ENCODE measurements at regions not wholly inside any gene's neighbourhood (a gene's known extent, or its start where the extent isn't known, plus 50 kb on each side); places are given as distances from the start of the nearest gene placed in this dataset.

DNA sequence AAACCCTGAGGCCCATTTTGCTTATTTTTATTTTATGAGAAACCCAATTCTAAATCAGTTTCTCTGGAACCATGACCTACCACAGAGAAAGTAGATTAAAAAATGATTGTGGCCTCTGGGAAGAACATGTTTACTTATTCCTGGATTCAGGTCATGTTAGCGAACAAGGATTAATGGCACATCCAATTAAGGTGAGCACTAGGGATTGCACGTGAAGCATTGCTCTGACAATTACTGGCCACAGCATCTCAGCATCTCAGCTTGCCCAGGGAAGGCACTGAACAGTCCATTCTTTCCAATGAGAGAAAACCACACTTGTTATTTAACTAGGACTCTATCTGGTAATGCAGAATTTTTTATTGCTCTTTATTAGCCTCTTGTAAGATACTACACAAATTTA lies 119.8 kb downstream of the ZNF330 start:
- no peak overlapping the region for H3K4me2 ChIP-seq
- H3K4me3 ChIP-seq: no peak overlapping the region
- no peaks in the 10 kb centered on the region for H3K9me3 ChIP-seq (ENCODE audit: low read depth)
- peaks cover 3% of the 10 kb centered on the region for H3K27me3 ChIP-seq
- H3K9me2 ChIP-seq (replicated peaks; ENCODE audit: insufficient read depth): no peaks in the 10 kb centered on the region
- no peaks in the 10 kb centered on the region for H3K36me3 ChIP-seq (replicated peaks; ENCODE audit: insufficient read depth, low read depth)
- WGBS (ENCODE audit: low lambda C conversion rate, missing lambda C conversion rate): 87% methylated on average over 2 of the region's 2 CpGs
- no peaks in the 10 kb centered on the region for H3K79me2 ChIP-seq
- H2AFZ ChIP-seq: no peak overlapping the region
- H3K4me1 ChIP-seq (ENCODE audit: insufficient read depth): no peaks in the 10 kb centered on the region
- H3K27ac ChIP-seq: no peak overlapping the region
- no peak for DNase-seq (ENCODE audit: low spot score)
- no peaks in the 10 kb centered on the region for H4K20me1 ChIP-seq (ENCODE audit: insufficient read depth, poor library complexity, severe bottlenecking)
- TF ChIP-seq EZH2 (IDR thresholded peaks at IDR 0.05; ENCODE audit: borderline replicate concordance) (no peak), EZH2phosphoT487 (IDR thresholded peaks at IDR 0.05; ENCODE audit: low read depth, severe bottlenecking, unreplicated experiment) (no peak), CTCF (IDR thresholded peaks at IDR 0.05; ENCODE audit: poor library complexity) (no peak)

DNA sequence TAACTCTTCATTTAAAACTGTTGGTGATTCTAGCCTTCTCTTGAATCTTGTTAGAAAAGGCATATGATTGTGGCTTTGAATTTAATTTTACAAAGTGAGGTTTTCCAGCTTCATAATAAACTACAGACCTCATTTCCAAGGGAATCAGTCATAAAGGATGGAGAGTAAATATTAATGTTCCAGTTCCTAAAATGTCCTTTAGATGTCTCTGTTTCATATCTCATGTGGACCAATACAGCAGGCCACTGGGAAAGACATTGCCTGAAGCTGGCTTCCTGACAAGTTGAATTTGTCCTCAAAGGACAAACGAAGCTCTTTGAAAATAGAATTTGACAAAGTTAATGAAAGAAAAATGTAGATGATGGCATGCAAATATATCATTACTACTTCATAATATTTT lies 125.4 kb downstream of the ZNF330 start:
- DNase-seq (ENCODE audit: low spot score): peak; percentile 53
- H3K4me3 ChIP-seq: no peak overlapping the region
- no peak overlapping the region for H3K27ac ChIP-seq
- H2AFZ ChIP-seq: no peak overlapping the region
- H3K36me3 ChIP-seq (replicated peaks; ENCODE audit: insufficient read depth, low read depth): no peaks in the 10 kb centered on the region
- H3K4me1 ChIP-seq (ENCODE audit: insufficient read depth): no peaks in the 10 kb centered on the region
- no peaks in the 10 kb centered on the region for H3K9me2 ChIP-seq (replicated peaks; ENCODE audit: insufficient read depth)
- H3K4me2 ChIP-seq: no peak overlapping the region
- no peaks in the 10 kb centered on the region for H4K20me1 ChIP-seq (ENCODE audit: insufficient read depth, poor library complexity, severe bottlenecking)
- no peaks in the 10 kb centered on the region for H3K9me3 ChIP-seq (ENCODE audit: low read depth)
- H3K27me3 ChIP-seq: peaks cover 3% of the 10 kb centered on the region
- WGBS (ENCODE audit: low lambda C conversion rate, missing lambda C conversion rate): 25% methylated on average over 1 of the region's 1 CpG
- H3K79me2 ChIP-seq: no peaks in the 10 kb centered on the region
- TF ChIP-seq EZH2 (IDR thresholded peaks at IDR 0.05; ENCODE audit: borderline replicate concordance) (no peak), EZH2phosphoT487 (IDR thresholded peaks at IDR 0.05; ENCODE audit: low read depth, severe bottlenecking, unreplicated experiment) (no peak), CTCF (IDR thresholded peaks at IDR 0.05; ENCODE audit: poor library complexity) (peak; percentile 70)

- WGBS (ENCODE audit: low lambda C conversion rate, missing lambda C conversion rate): 74% methylated on average over 2 of the region's 2 CpGs
- no peak overlapping the region for H3K27ac ChIP-seq
- no peaks in the 10 kb centered on the region for H3K9me3 ChIP-seq (ENCODE audit: low read depth)
- no peak overlapping the region for H3K4me3 ChIP-seq
- H3K4me1 ChIP-seq (ENCODE audit: insufficient read depth): peaks cover 5% of the 10 kb centered on the region
- no peak overlapping the region for H2AFZ ChIP-seq
- no peak overlapping the region for H3K4me2 ChIP-seq
- TF ChIP-seq EZH2phosphoT487 (IDR thresholded peaks at IDR 0.05; ENCODE audit: low read depth, severe bottlenecking, unreplicated experiment) (no peak), EZH2 (IDR thresholded peaks at IDR 0.05; ENCODE audit: borderline replicate concordance) (no peak), CTCF (IDR thresholded peaks at IDR 0.05; ENCODE audit: poor library complexity) (no peak)
- H3K9me2 ChIP-seq (replicated peaks; ENCODE audit: insufficient read depth): no peaks in the 10 kb centered on the region
- H4K20me1 ChIP-seq (ENCODE audit: insufficient read depth, poor library complexity, severe bottlenecking): no peaks in the 10 kb centered on the region
- no peaks in the 10 kb centered on the region for H3K36me3 ChIP-seq (replicated peaks; ENCODE audit: insufficient read depth, low read depth)
- DNase-seq (ENCODE audit: low spot score): no peak
- H3K79me2 ChIP-seq: no peaks in the 10 kb centered on the region
- no peaks in the 10 kb centered on the region for H3K27me3 ChIP-seq
Observed at GRCh38 chr4:141347684-141348083, 127.0 kb downstream of the ZNF330 start.

GRCh38 chr4:141348125-141348524 lies 127.4 kb downstream of the ZNF330 start:
- Histone ChIP-seq H2AFZ (no peak overlapping the region), H3K9me2 (replicated peaks; ENCODE audit: insufficient read depth) (no peaks in the 10 kb centered on the region), H3K9me3 (ENCODE audit: low read depth) (no peaks in the 10 kb centered on the region), H3K36me3 (replicated peaks; ENCODE audit: insufficient read depth, low read depth) (no peaks in the 10 kb centered on the region), H3K4me3 (no peak overlapping the region), H3K4me2 (no peak overlapping the region), H4K20me1 (ENCODE audit: insufficient read depth, poor library complexity, severe bottlenecking) (no peaks in the 10 kb centered on the region), H3K79me2 (no peaks in the 10 kb centered on the region), H3K27ac (no peak overlapping the region), H3K27me3 (no peaks in the 10 kb centered on the region), H3K4me1 (ENCODE audit: insufficient read depth) (peaks cover 5% of the 10 kb centered on the region)
- 86% methylated on average over 2 of the region's 2 CpGs for WGBS (ENCODE audit: low lambda C conversion rate, missing lambda C conversion rate)
- no peak for TF ChIP-seq CTCF (IDR thresholded peaks at IDR 0.05; ENCODE audit: poor library complexity)
- TF ChIP-seq EZH2phosphoT487 (IDR thresholded peaks at IDR 0.05; ENCODE audit: low read depth, severe bottlenecking, unreplicated experiment): no peak
- TF ChIP-seq EZH2 (IDR thresholded peaks at IDR 0.05; ENCODE audit: borderline replicate concordance): no peak
- DNase-seq (ENCODE audit: low spot score): no peak
